A673 (cell line): ENCODE measurements at regions not wholly inside any gene's neighbourhood (a gene's known extent, or its start where the extent isn't known, plus 50 kb on each side); places are given as distances from the start of the nearest gene placed in this dataset.

Source experiments
- CTCF ChIP-seq: fragments of 300-800, 200-600 bp; sonication (generic); conservative IDR thresholded peaks from 2 replicates; pipeline ENCODE4 v1.5.1; 2017; ENCODE audit warnings: low read depth, mild to moderate bottlenecking, antibody characterized with exemption, low read length, moderate library complexity, mixed read lengths
- EZH2 ChIP-seq: fragments of 200-600 bp; sonication (generic); IDR thresholded peaks from 2 replicates; pipeline ENCODE4 v1.6.1; 2017; ENCODE audit warnings: borderline replicate concordance, low read depth, mild to moderate bottlenecking, mixed read lengths, antibody characterized with exemption, low read length; ENCODE audit not compliant: poor library complexity, severe bottlenecking

DNA sequence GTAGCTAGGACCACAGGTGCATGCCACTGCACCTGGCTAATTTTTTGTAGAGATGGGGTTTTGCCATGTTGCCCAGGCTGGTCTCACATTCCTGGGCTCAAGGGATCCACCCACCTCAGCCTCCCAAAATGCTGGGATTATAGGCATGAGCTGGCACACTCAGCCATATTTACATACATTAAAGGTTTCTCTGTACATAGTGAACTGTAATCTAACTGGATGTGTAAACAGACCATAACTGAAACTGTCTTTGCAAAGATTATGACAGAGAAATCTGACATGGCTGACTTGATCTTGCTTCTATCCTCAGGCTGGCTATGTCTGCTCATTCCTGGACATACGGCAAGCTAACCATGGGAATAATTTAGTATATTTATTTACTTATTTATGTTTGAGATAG lies 139.2 kb upstream of the XPO1 start:
- no peak for TF ChIP-seq CTCF
- no peak for TF ChIP-seq EZH2
